ENCODE measurements at regions not wholly inside any gene's neighbourhood (a gene's known extent, or its start where the extent isn't known, plus 50 kb on each side); places are given as distances from the start of the nearest gene placed in this dataset.
"Not testable (repeated sequence)": the region's sequence is repeated elsewhere in the genome, so short reads cannot be mapped to it uniquely, and the experiment has no call there.

- in situ Hi-C loops (cut with HindIII; ENCODE audit: low sequenced_read_pairs), result no loop called here
Observed at GRCh38 chr9:75274781-75275180, 186.5 kb downstream of the OSTF1 start.

GRCh38 chr9:75282047-75282446 lies 193.7 kb downstream of the OSTF1 start:
- in situ Hi-C loops (cut with HindIII; ENCODE audit: low sequenced_read_pairs), result no loop called here

- in situ Hi-C loops (cut with HindIII; ENCODE audit: low sequenced_read_pairs), result no loop called here
Observed at GRCh38 chr9:75289332-75289731, 201.0 kb downstream of the OSTF1 start.

- in situ Hi-C loops (cut with HindIII; ENCODE audit: low sequenced_read_pairs), result no loop called here
Observed at GRCh38 chr9:75299324-75299723, 211.0 kb downstream of the OSTF1 start.

GRCh38 chr9:75333624-75334023 lies 245.3 kb downstream of the OSTF1 start:
- in situ Hi-C loops (cut with HindIII; ENCODE audit: low sequenced_read_pairs), result no loop called here

- in situ Hi-C loops (cut with HindIII; ENCODE audit: low sequenced_read_pairs), result no loop called here
Observed at GRCh38 chr9:75358846-75359245, 270.5 kb downstream of the OSTF1 start.

GRCh38 chr9:75359638-75360037 lies 271.3 kb downstream of the OSTF1 start:
- in situ Hi-C loops (cut with HindIII; ENCODE audit: low sequenced_read_pairs), result no loop called here

- in situ Hi-C loops (cut with HindIII; ENCODE audit: low sequenced_read_pairs), result no loop called here
Observed at GRCh38 chr9:75360252-75360651, 271.9 kb downstream of the OSTF1 start.

GRCh38 chr9:75362446-75362845 lies 274.1 kb downstream of the OSTF1 start:
- in situ Hi-C loops (cut with HindIII; ENCODE audit: low sequenced_read_pairs), result not testable (repeated sequence)

GRCh38 chr9:75365196-75365595 lies 276.9 kb downstream of the OSTF1 start:
- in situ Hi-C loops (cut with HindIII; ENCODE audit: low sequenced_read_pairs), result no loop called here

GRCh38 chr9:75369989-75370388 lies 281.7 kb downstream of the OSTF1 start:
- in situ Hi-C loops (cut with HindIII; ENCODE audit: low sequenced_read_pairs), result no loop called here

GRCh38 chr9:75372499-75373268 lies 284.4 kb downstream of the OSTF1 start:
- in situ Hi-C loops (cut with HindIII; ENCODE audit: low sequenced_read_pairs), result no loop called here

GRCh38 chr9:75376680-75377254 lies 288.5 kb downstream of the OSTF1 start:
- in situ Hi-C loops (cut with HindIII; ENCODE audit: low sequenced_read_pairs), result no loop called here

GRCh38 chr9:75378036-75378435 lies 289.7 kb downstream of the OSTF1 start:
- in situ Hi-C loops (cut with HindIII; ENCODE audit: low sequenced_read_pairs), result no loop called here

GRCh38 chr9:75378926-75379325 lies 290.6 kb downstream of the OSTF1 start:
- in situ Hi-C loops (cut with HindIII; ENCODE audit: low sequenced_read_pairs), result no loop called here

- in situ Hi-C loops (cut with HindIII; ENCODE audit: low sequenced_read_pairs), result no loop called here
Observed at GRCh38 chr9:75382126-75382525, 293.8 kb downstream of the OSTF1 start.

GRCh38 chr9:75383420-75384034 lies 295.2 kb downstream of the OSTF1 start:
- in situ Hi-C loops (cut with HindIII; ENCODE audit: low sequenced_read_pairs), result not testable (repeated sequence)

GRCh38 chr9:75385236-75385635 lies 296.9 kb downstream of the OSTF1 start:
- in situ Hi-C loops (cut with HindIII; ENCODE audit: low sequenced_read_pairs), result no loop called here

- in situ Hi-C loops (cut with HindIII; ENCODE audit: low sequenced_read_pairs), result no loop called here
Observed at GRCh38 chr9:75389101-75389500, 300.8 kb downstream of the OSTF1 start.

- in situ Hi-C loops (cut with HindIII; ENCODE audit: low sequenced_read_pairs), result no loop called here
Observed at GRCh38 chr9:75390951-75391350, 302.6 kb downstream of the OSTF1 start.

- in situ Hi-C loops (cut with HindIII; ENCODE audit: low sequenced_read_pairs), result no loop called here
Observed at GRCh38 chr9:75391497-75391896, 303.2 kb downstream of the OSTF1 start.

- in situ Hi-C loops (cut with HindIII; ENCODE audit: low sequenced_read_pairs), result no loop called here
Observed at GRCh38 chr9:75395336-75395735, 307.0 kb downstream of the OSTF1 start.

Measured in DLD1 (cell line).